GM23338 (cell line): ENCODE measurements at regions not wholly inside any gene's neighbourhood (a gene's known extent, or its start where the extent isn't known, plus 50 kb on each side); places are given as distances from the start of the nearest gene placed in this dataset.

Experiments used
- ATAC-seq: fragments of 200-7000 bp; cut with Tn5 transposase; 3 replicates; pipeline ENCODE4 v1.9.1; 2020
- DNase-seq: peaks from one replicate; pipeline ENCODE4 v3.0.0-alpha.2; 2015; ENCODE audit warnings: low spot score
- H2AFZ ChIP-seq: fragments of 200-600 bp; sonication (generic); 2 replicates; pipeline ENCODE4 v1.8.0; 2016; ENCODE audit warnings: antibody characterized with exemption, mild to moderate bottlenecking, moderate library complexity
- H3F3A ChIP-seq: fragments of 200-600 bp; sonication (generic); replicated peaks from 2 replicates; pipeline ENCODE4 v1.8.0; 2017; ENCODE audit warnings: antibody characterized with exemption, mixed run types, low read depth
- H3K27ac ChIP-seq: fragments of 200-600 bp; sonication (generic); 2 replicates; pipeline ENCODE4 v1.6.1; 2016; ENCODE audit warnings: low read depth
- H3K27me3 ChIP-seq: fragments of 200-600 bp; sonication (generic); 2 replicates; pipeline ENCODE4 v1.8.0; 2016; ENCODE audit warnings: mild to moderate bottlenecking, mixed run types, moderate library complexity; ENCODE audit not compliant: insufficient read depth
- H3K36me3 ChIP-seq: fragments of 200-600 bp; sonication (generic); 2 replicates; pipeline ENCODE4 v1.8.0; 2016; ENCODE audit warnings: mild to moderate bottlenecking; ENCODE audit not compliant: insufficient read depth
- H3K4me1 ChIP-seq: fragments of 200-600 bp; sonication (generic); 2 replicates; pipeline ENCODE4 v1.8.0; 2016; ENCODE audit warnings: mild to moderate bottlenecking, moderate library complexity; ENCODE audit not compliant: insufficient read depth
- H3K4me2 ChIP-seq: fragments of 200-600 bp; sonication (generic); 2 replicates; pipeline ENCODE4 v1.7.1; 2017; ENCODE audit warnings: mixed run types
- H3K4me3 ChIP-seq: fragments of 200-600 bp; sonication (generic); 2 replicates; pipeline ENCODE4 v1.6.1; 2016; ENCODE audit warnings: mixed run types
- H3K79me2 ChIP-seq: fragments of 200-600 bp; sonication (generic); replicated peaks from 2 replicates; pipeline ENCODE4 v1.8.0; 2017; ENCODE audit warnings: mild to moderate bottlenecking; ENCODE audit not compliant: insufficient read depth
- H3K9me2 ChIP-seq: fragments of 200-600 bp; sonication (generic); 2 replicates; pipeline ENCODE4 v1.8.0; 2017; ENCODE audit not compliant: insufficient read depth
- H4K20me1 ChIP-seq: fragments of 200-600 bp; sonication (generic); replicated peaks from 2 replicates; pipeline ENCODE4 v1.8.0; 2017; ENCODE audit warnings: mild to moderate bottlenecking; ENCODE audit not compliant: insufficient read depth
- H3K27ac Mint-ChIP-seq: 2 replicates; pipeline ENCODE4 v1.8.0; 2020; ENCODE audit warnings: inconsistent platforms, mild to moderate bottlenecking, moderate library complexity, mixed read lengths
- H3K27me3 Mint-ChIP-seq: 3 replicates; pipeline ENCODE4 v1.8.0; 2022; ENCODE audit warnings: low read depth, mild to moderate bottlenecking, moderate library complexity, mixed read lengths, inconsistent platforms; ENCODE audit not compliant: insufficient read depth, poor library complexity
- H3K36me3 Mint-ChIP-seq: 3 replicates; pipeline ENCODE4 v1.8.0; 2021; ENCODE audit warnings: low read depth, mild to moderate bottlenecking, inconsistent platforms, moderate library complexity, mixed read lengths
- H3K4me1 Mint-ChIP-seq: 3 replicates; pipeline ENCODE4 v1.8.0; 2020; ENCODE audit warnings: mild to moderate bottlenecking, inconsistent platforms, mixed read lengths
- H3K4me3 Mint-ChIP-seq: 3 replicates; pipeline ENCODE4 v1.8.0; 2021; ENCODE audit warnings: moderate library complexity, mild to moderate bottlenecking, inconsistent platforms, mixed read lengths
- H3K9me3 Mint-ChIP-seq: 3 replicates; pipeline ENCODE4 v1.8.0; 2020; ENCODE audit warnings: moderate library complexity, mild to moderate bottlenecking, inconsistent platforms, mixed read lengths
- EZH2 ChIP-seq: fragments of 200-600 bp; sonication (generic); IDR thresholded peaks from one replicate; pipeline ENCODE4 v1.8.0; 2017; ENCODE audit warnings: antibody characterized with exemption, mild to moderate bottlenecking, low read depth; ENCODE audit not compliant: unreplicated experiment
- EZH2phosphoT487 ChIP-seq: fragments of 200-600 bp; sonication (generic); IDR thresholded peaks from one replicate; pipeline ENCODE4 v1.8.1; 2018; ENCODE audit warnings: antibody characterized with exemption; ENCODE audit not compliant: unreplicated experiment
- NANOG ChIP-seq: IDR thresholded peaks from 2 replicates; pipeline ENCODE4 v1.6.1; 2016; ENCODE audit warnings: antibody characterized with exemption, borderline replicate concordance
- POLR2AphosphoS5 ChIP-seq: IDR thresholded peaks from 2 replicates; pipeline ENCODE4 v1.6.1; 2016; ENCODE audit warnings: antibody characterized with exemption, low read depth
- STAT1 ChIP-seq: IDR thresholded peaks from one replicate; pipeline ENCODE4 v1.6.1; 2016; ENCODE audit warnings: antibody characterized with exemption; ENCODE audit not compliant: unreplicated experiment
- ZNF114 ChIP-seq: fragments of 250-450 bp; sonication (Bioruptor Pico); IDR thresholded peaks from 2 replicates; pipeline ENCODE4 v1.5.0; 2020; ENCODE audit warnings: mild to moderate bottlenecking, moderate library complexity
- TF ChIP-seq, protein P1 (sequence below): IDR thresholded peaks from 2 replicates; pipeline ENCODE4 v1.6.1; 2016; ENCODE audit warnings: antibody characterized with exemption
- TF ChIP-seq, protein P2 (sequence below): IDR thresholded peaks from one replicate; pipeline ENCODE4 v1.6.1; 2018; ENCODE audit warnings: antibody characterized with exemption; ENCODE audit not compliant: unreplicated experiment

DNA sequence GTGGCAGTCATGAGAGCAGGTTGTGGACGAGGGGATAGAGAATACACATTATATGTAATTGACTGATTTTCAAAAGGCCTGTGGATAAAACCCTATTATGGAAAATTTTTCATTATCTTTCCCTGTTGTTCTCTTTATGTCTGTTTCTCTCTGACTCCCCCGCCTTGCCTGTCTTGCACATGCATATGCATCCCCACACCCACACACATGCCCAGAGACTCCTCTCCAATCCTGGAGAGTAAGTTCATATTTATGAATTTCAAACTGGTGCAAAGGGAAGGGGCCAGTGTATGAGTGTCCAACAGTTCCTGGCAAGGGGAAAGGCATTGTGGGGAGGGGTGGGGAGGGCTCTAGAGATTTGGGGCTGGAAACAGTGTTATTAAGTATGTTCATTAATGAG, 60.8 kb upstream of the ARHGAP36 start:
- DNase-seq (no peak), ATAC-seq (no peak)
- H3K9me3 Mint-ChIP-seq = no peaks in the 10 kb centered on the region
- Histone ChIP-seq H3K9me2 (no peaks in the 10 kb centered on the region), H3K4me1 (no peaks in the 10 kb centered on the region), H3K27me3 (no peaks in the 10 kb centered on the region), H3K4me3 (no peak overlapping the region), H2AFZ (no peak overlapping the region), H3K79me2 (no peaks in the 10 kb centered on the region), H3F3A (no peaks in the 10 kb centered on the region), H3K4me2 (no peak overlapping the region), H3K27ac (no peak overlapping the region), H4K20me1 (no peaks in the 10 kb centered on the region), H3K36me3 (no peaks in the 10 kb centered on the region)
- H3K27me3 Mint-ChIP-seq = peaks cover 1% of the 10 kb centered on the region
- no peak overlapping the region for H3K27ac Mint-ChIP-seq
- no peaks in the 10 kb centered on the region for H3K36me3 Mint-ChIP-seq
- TF ChIP-seq, protein P1, sequence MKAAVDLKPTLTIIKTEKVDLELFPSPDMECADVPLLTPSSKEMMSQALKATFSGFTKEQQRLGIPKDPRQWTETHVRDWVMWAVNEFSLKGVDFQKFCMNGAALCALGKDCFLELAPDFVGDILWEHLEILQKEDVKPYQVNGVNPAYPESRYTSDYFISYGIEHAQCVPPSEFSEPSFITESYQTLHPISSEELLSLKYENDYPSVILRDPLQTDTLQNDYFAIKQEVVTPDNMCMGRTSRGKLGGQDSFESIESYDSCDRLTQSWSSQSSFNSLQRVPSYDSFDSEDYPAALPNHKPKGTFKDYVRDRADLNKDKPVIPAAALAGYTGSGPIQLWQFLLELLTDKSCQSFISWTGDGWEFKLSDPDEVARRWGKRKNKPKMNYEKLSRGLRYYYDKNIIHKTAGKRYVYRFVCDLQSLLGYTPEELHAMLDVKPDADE = no peak
- TF ChIP-seq, protein P2, sequence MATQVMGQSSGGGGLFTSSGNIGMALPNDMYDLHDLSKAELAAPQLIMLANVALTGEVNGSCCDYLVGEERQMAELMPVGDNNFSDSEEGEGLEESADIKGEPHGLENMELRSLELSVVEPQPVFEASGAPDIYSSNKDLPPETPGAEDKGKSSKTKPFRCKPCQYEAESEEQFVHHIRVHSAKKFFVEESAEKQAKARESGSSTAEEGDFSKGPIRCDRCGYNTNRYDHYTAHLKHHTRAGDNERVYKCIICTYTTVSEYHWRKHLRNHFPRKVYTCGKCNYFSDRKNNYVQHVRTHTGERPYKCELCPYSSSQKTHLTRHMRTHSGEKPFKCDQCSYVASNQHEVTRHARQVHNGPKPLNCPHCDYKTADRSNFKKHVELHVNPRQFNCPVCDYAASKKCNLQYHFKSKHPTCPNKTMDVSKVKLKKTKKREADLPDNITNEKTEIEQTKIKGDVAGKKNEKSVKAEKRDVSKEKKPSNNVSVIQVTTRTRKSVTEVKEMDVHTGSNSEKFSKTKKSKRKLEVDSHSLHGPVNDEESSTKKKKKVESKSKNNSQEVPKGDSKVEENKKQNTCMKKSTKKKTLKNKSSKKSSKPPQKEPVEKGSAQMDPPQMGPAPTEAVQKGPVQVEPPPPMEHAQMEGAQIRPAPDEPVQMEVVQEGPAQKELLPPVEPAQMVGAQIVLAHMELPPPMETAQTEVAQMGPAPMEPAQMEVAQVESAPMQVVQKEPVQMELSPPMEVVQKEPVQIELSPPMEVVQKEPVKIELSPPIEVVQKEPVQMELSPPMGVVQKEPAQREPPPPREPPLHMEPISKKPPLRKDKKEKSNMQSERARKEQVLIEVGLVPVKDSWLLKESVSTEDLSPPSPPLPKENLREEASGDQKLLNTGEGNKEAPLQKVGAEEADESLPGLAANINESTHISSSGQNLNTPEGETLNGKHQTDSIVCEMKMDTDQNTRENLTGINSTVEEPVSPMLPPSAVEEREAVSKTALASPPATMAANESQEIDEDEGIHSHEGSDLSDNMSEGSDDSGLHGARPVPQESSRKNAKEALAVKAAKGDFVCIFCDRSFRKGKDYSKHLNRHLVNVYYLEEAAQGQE = no peak
- TF ChIP-seq EZH2phosphoT487 = no peak
- no peak for TF ChIP-seq POLR2AphosphoS5
- no peak for TF ChIP-seq NANOG
- TF ChIP-seq EZH2 = no peak
- H3K4me1 Mint-ChIP-seq = no peaks in the 10 kb centered on the region
- H3K4me3 Mint-ChIP-seq = no peak overlapping the region

DNA sequence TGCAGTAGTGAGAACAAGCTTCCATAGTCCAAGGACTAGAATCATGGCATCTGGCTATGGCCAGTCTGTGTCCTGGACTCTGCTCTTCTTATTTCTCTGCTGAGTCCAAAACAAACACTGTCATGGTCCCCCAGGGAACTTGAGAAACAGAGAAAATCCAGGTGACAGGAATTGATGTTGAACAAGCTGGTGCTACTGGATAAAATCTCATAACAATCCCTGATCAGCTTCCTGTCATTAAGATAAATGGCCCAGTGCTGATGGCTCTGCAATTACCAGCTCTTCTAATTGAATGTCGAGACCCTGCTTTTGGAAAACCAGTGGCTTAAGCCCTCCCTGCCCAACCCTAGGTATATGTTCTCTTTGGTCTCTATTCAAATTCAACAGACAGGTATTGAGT, 58.8 kb upstream of the ARHGAP36 start:
- no peak for ATAC-seq
- no peaks in the 10 kb centered on the region for H3K4me1 Mint-ChIP-seq
- TF ChIP-seq STAT1 (no peak), ZNF114 (no peak), POLR2AphosphoS5 (no peak)

More for the DNA sequence above, 58.8 kb upstream of the ARHGAP36 start:
- no peaks in the 10 kb centered on the region for H3K27me3 ChIP-seq
- Mint-ChIP-seq H3K9me3 (no peaks in the 10 kb centered on the region), H3K36me3 (no peaks in the 10 kb centered on the region), H3K27me3 (no peaks in the 10 kb centered on the region), H3K27ac (no peak overlapping the region), H3K4me3 (no peak overlapping the region)
- no peak for DNase-seq
- H3K36me3 ChIP-seq = no peaks in the 10 kb centered on the region
- no peaks in the 10 kb centered on the region for H3K4me1 ChIP-seq
- no peak overlapping the region for H3K4me3 ChIP-seq
- H3K4me2 ChIP-seq = no peak overlapping the region
- no peak overlapping the region for H3K27ac ChIP-seq
- no peaks in the 10 kb centered on the region for H3K9me2 ChIP-seq
- no peaks in the 10 kb centered on the region for H3K79me2 ChIP-seq
- H2AFZ ChIP-seq = no peak overlapping the region
- H3F3A ChIP-seq = no peaks in the 10 kb centered on the region
- no peaks in the 10 kb centered on the region for H4K20me1 ChIP-seq
